Calu3 (cell line): ENCODE measurements at regions not wholly inside any gene's neighbourhood (a gene's known extent, or its start where the extent isn't known, plus 50 kb on each side); places are given as distances from the start of the nearest gene placed in this dataset.

Experiments
- BruUV-seq: library from RNA; stranded (reverse); fragments of 400-500 nt; replicated peaks from 2 replicates; lab custom pipeline; 2021; lab: Mats Ljungman, UMichigan
- CTCF ChIA-PET: fragments of 300-600 bp; sonication (Branson Sonifier 250); formaldehyde crosslinking; loops from one replicate; lab custom pipeline; 2022; ENCODE audit warnings: antibody characterized with exemption; lab: Charles Lee
- DNase-seq: peaks from one replicate; pipeline ENCODE4 v3.0.0; 2022
- H3K27ac Mint-ChIP-seq: one replicate; pipeline ENCODE4 v1.8.0; 2022; ENCODE audit warnings: mixed read lengths; ENCODE audit not compliant: unreplicated experiment
- H3K27me3 Mint-ChIP-seq: one replicate; pipeline ENCODE4 v1.8.0; 2022; ENCODE audit warnings: mixed read lengths; ENCODE audit not compliant: unreplicated experiment
- H3K36me3 Mint-ChIP-seq: one replicate; pipeline ENCODE4 v1.8.0; 2022; ENCODE audit warnings: mild to moderate bottlenecking, moderate library complexity, mixed read lengths; ENCODE audit not compliant: insufficient read depth, unreplicated experiment
- H3K4me1 Mint-ChIP-seq: one replicate; pipeline ENCODE4 v1.8.0; 2022; ENCODE audit warnings: mild to moderate bottlenecking, low read depth, mixed read lengths; ENCODE audit not compliant: unreplicated experiment
- H3K4me3 Mint-ChIP-seq: one replicate; pipeline ENCODE4 v1.8.0; 2022; ENCODE audit warnings: mild to moderate bottlenecking, low read depth, moderate library complexity, mixed read lengths; ENCODE audit not compliant: unreplicated experiment
- H3K9me3 Mint-ChIP-seq: one replicate; pipeline ENCODE4 v1.8.0; 2022; ENCODE audit warnings: low read depth, mixed read lengths; ENCODE audit not compliant: unreplicated experiment
- intact Hi-C: fragments of 100-400 bp; cut with micrococcal nuclease; formaldehyde crosslinking; loops from one replicate; pipeline ENCODE4 v1.10.0; 2022; ENCODE audit not compliant: unreplicated experiment
- TF ChIP-seq, protein P1 (sequence below): fragments of 200-600 bp; IDR thresholded peaks from one replicate; pipeline ENCODE4 v1.8.0; 2022; ENCODE audit warnings: antibody characterized with exemption; ENCODE audit not compliant: unreplicated experiment

DNA sequence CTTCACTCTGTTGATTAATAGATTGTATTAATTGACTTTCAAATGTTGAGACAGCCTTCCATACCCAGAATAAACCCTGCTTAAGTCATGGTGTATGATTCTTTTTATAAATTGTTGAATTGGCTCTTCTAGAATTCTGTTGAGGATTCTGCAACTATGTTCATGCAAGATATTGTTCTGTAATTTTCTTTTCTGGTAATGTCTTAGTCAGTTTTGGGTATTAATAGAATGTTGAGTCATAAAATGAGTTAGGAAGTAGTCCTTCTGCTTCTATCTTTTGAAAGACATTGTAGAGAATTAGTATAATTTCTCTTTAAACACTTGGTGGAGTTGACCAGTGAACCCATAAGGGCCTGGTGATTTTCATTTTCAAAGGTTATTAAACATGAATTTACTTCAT lies 958.9 kb downstream of the LRFN5 start:
- Mint-ChIP-seq H3K27me3 (no peaks in the 10 kb centered on the region), H3K9me3 (peaks cover 10% of the 10 kb centered on the region), H3K27ac (no peak overlapping the region), H3K4me1 (no peaks in the 10 kb centered on the region), H3K4me3 (no peak overlapping the region), H3K36me3 (no peaks in the 10 kb centered on the region)
- CTCF ChIA-PET, result no interaction called here
- no peak for DNase-seq
- TF ChIP-seq, protein P1, sequence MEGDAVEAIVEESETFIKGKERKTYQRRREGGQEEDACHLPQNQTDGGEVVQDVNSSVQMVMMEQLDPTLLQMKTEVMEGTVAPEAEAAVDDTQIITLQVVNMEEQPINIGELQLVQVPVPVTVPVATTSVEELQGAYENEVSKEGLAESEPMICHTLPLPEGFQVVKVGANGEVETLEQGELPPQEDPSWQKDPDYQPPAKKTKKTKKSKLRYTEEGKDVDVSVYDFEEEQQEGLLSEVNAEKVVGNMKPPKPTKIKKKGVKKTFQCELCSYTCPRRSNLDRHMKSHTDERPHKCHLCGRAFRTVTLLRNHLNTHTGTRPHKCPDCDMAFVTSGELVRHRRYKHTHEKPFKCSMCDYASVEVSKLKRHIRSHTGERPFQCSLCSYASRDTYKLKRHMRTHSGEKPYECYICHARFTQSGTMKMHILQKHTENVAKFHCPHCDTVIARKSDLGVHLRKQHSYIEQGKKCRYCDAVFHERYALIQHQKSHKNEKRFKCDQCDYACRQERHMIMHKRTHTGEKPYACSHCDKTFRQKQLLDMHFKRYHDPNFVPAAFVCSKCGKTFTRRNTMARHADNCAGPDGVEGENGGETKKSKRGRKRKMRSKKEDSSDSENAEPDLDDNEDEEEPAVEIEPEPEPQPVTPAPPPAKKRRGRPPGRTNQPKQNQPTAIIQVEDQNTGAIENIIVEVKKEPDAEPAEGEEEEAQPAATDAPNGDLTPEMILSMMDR, result no peak
- no TSS peak for BruUV-seq
- intact Hi-C loops, result no loop called here

DNA sequence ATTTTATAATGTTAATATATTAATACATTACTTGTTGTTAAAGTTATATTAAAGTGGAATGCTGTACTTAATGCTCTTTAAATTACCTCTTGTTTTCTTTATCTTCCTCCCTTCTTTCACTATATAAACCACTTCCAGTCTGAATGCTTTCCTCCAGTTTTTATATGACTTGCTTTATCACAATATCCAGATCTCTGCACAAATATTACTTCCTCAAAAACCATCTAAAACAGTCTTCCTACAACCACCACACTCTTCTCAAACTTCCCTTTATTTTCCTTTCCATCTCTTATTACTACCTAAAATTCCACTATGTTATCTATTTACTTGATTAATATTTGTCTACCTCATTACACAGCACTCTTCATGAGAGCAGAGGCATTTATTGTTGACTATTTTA lies 956.6 kb downstream of the LRFN5 start:
- Mint-ChIP-seq H3K36me3 (no peaks in the 10 kb centered on the region), H3K9me3 (peaks cover 12% of the 10 kb centered on the region), H3K4me3 (no peak overlapping the region), H3K4me1 (no peaks in the 10 kb centered on the region), H3K27ac (no peak overlapping the region), H3K27me3 (no peaks in the 10 kb centered on the region)
- BruUV-seq, result no TSS peak
- CTCF ChIA-PET, result no interaction called here
- intact Hi-C loops, result no loop called here
- DNase-seq, result no peak
- TF ChIP-seq, protein P1, result no peak

DNA sequence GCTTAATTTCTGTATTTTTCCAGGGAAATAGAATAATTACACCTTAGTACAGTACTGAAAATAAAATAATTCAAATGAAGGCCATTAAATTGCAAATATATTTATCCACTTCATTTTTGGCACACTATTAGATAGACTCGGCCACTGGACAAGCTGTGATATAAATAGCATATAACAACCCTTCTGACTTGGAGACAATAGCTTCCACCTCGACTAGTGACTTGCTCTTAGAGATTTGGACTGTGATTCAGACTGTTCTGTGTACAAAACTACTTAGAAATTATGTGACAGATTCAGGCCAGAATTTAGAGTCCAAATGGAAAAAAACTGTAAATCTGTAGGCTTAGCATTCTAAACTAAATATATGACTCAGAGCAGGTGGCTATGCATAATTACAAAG lies 949.9 kb downstream of the LRFN5 start:
- Mint-ChIP-seq H3K27me3 (no peaks in the 10 kb centered on the region), H3K36me3 (no peaks in the 10 kb centered on the region), H3K27ac (no peak overlapping the region), H3K4me3 (no peak overlapping the region), H3K9me3 (peaks cover 6% of the 10 kb centered on the region), H3K4me1 (no peaks in the 10 kb centered on the region)
- no peak for DNase-seq
- BruUV-seq, result no TSS peak
- TF ChIP-seq, protein P1, result no peak
- CTCF ChIA-PET, result no interaction called here
- intact Hi-C loops, result no loop called here

DNA sequence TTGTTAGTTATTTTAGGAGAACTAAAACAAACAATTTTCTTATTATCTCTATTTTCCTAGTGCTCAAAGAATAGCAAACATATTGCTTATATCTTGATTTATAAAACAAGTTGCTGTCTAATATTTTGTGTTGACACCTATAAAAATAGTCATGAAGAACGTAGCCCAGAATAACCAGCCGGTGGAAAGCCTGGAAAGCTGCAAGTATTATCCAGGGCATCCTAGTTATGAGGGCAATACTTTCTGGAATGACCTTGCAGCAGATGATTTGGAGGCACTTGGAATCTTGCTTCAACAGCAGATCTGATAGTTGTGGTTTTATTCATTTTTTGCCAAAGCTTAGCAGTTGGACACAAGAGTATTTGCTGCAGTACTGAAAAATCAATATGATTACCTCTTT lies 948.7 kb downstream of the LRFN5 start:
- CTCF ChIA-PET, result interaction anchor here (0.6 kb wide), 1 partner anchor 386 kb away, joined by 3 read pairs; no protein-coding TSS in a partner anchor
- no TSS peak for BruUV-seq
- Mint-ChIP-seq H3K27ac (no peak overlapping the region), H3K4me1 (no peaks in the 10 kb centered on the region), H3K9me3 (peaks cover 8% of the 10 kb centered on the region), H3K36me3 (no peaks in the 10 kb centered on the region), H3K4me3 (no peak overlapping the region), H3K27me3 (no peaks in the 10 kb centered on the region)
- intact Hi-C loops, result no loop called here
- TF ChIP-seq, protein P1, result no peak
- no peak for DNase-seq
